ENCODE measurements at regions not wholly inside any gene's neighbourhood (a gene's known extent, or its start where the extent isn't known, plus 50 kb on each side); places are given as distances from the start of the nearest gene placed in this dataset.

DNA sequence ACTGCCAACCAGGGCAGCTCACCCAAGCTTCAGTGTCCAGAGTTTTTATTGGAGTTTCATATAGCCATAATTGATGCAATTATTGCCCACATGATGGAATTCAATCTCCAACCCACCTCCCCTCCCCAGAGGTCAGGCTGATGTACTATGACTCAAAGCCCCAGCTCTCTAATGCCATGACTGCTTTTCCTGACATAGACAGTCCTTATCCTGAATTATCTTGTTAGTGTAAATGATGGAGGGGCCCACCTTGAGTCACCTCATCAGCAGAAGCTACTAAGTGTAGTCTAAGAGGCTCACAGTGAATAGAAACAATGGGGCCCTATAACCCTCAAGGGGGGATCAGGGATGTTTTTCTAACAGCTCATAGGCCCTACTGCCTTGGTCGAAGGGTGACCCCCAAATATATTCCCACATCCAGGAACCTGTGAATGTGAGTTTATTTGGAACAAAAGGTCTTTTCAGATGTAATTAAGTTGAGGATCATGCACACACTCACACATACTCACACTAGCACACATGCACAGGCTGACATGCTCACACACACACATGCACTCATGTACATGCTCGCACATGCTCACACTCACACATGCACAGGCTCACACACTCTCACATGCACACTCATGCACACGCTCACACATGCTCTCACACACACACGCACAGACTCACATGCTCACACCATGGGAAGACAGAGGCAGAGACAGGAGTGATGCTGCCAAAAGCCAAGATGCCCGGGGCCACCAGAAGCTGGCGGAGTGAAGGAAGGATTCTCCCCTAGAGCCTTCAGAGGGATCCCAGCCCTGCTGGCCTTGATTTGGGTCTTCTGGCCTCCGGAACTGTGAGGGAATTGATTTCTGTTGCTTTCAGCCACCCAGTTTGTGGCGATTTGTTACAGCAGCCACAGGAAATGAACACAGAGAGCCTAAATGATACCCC, 131.2 kb upstream of the SMAD3 start:
- TF ChIP-seq, protein P1, sequence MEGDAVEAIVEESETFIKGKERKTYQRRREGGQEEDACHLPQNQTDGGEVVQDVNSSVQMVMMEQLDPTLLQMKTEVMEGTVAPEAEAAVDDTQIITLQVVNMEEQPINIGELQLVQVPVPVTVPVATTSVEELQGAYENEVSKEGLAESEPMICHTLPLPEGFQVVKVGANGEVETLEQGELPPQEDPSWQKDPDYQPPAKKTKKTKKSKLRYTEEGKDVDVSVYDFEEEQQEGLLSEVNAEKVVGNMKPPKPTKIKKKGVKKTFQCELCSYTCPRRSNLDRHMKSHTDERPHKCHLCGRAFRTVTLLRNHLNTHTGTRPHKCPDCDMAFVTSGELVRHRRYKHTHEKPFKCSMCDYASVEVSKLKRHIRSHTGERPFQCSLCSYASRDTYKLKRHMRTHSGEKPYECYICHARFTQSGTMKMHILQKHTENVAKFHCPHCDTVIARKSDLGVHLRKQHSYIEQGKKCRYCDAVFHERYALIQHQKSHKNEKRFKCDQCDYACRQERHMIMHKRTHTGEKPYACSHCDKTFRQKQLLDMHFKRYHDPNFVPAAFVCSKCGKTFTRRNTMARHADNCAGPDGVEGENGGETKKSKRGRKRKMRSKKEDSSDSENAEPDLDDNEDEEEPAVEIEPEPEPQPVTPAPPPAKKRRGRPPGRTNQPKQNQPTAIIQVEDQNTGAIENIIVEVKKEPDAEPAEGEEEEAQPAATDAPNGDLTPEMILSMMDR (conservative IDR thresholded peaks at IDR 0.05; ENCODE audit: low read length), result no peak
- no peak for TF ChIP-seq EZH2phosphoT487 (IDR thresholded peaks at IDR 0.05; ENCODE audit: borderline replicate concordance, low read depth, low read length)

All from OCI-LY7 (cell line).